Natural killer cell treated with Interleukin-12 subunit alpha and Interleukin-12 subunit beta and Interleukin-15 and Interleukin-18, amount 100 ng/mL, for 72 hours (primary cell): ENCODE measurements at regions not wholly inside any gene's neighbourhood (a gene's known extent, or its start where the extent isn't known, plus 50 kb on each side); places are given as distances from the start of the nearest gene placed in this dataset.
A peak's percentile ranks its signal among the peaks of the same experiment; 100 is the strongest.

Source experiments
- ATAC-seq, 2 donors: fragments of 150-1000 bp; cut with Tn5 transposase in 1 of 2; sonication (Bioruptor Pico), chemical (Tn5 transposase) in 1 of 2; 2 replicates each; pipeline ENCODE4 v1.10.0; 2021
- DNase-seq: peaks from one replicate; pipeline ENCODE4 v3.0.0; 2022; ENCODE audit warnings: low spot score
- H3K27ac Mint-ChIP-seq, 2 donors: 1 replicate in 1 of 2; 2 replicates in 1 of 2; pipeline ENCODE4 v1.8.0; 2022; ENCODE audit warnings: mixed read lengths in 2 of 2, mild to moderate bottlenecking in 1 of 2, moderate library complexity in 1 of 2
- H3K27me3 Mint-ChIP-seq, 2 donors: 1 replicate in 1 of 2; 2 replicates in 1 of 2; pipeline ENCODE4 v1.8.0; 2022; ENCODE audit warnings: mixed read lengths in 2 of 2
- H3K36me3 Mint-ChIP-seq: one replicate; pipeline ENCODE4 v1.8.0; 2022; ENCODE audit warnings: mixed read lengths
- H3K4me1 Mint-ChIP-seq, 2 donors: 1 replicate in 1 of 2; 2 replicates in 1 of 2; pipeline ENCODE4 v1.8.0; 2022; ENCODE audit warnings: low read depth in 2 of 2, mixed read lengths in 2 of 2, mild to moderate bottlenecking in 1 of 2
- H3K4me3 Mint-ChIP-seq: one replicate; pipeline ENCODE4 v1.8.0; 2022; ENCODE audit warnings: mixed read lengths
- H3K9me3 Mint-ChIP-seq: 2 replicates; pipeline ENCODE4 v1.8.0; 2022; ENCODE audit warnings: mixed read lengths

DNA sequence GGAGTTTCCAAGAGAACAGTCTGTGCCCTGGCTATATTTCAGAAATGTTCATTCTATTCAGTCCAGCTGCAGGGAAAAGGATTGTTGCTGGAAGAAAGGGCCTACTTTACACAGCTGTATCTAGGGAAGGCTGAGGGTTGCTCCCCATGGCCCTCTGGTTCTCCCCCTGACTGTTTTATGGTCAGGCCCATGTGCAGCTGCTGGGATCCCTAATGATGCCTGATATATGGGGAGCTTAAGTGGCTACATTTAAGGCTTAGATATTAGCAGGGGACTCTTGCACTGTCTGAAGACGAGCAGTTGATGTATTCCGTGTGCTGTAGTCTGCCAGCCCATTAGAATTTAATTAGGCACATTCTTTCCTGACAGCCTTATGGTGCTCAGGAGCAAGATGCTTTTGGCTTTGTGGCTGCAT is 72.0 kb downstream of the FAM43A start:
- no peaks in the 10 kb centered on the region for H3K36me3 Mint-ChIP-seq
- H3K27me3 Mint-ChIP-seq, result peaks cover 11 to 28% of the 10 kb centered on the region in 2 donors
- no peaks in the 10 kb centered on the region for H3K9me3 Mint-ChIP-seq
- DNase-seq (no peak), ATAC-seq (no peak)
- no peak overlapping the region for H3K27ac Mint-ChIP-seq
- no peaks in the 10 kb centered on the region for H3K4me1 Mint-ChIP-seq
- no peak overlapping the region for H3K4me3 Mint-ChIP-seq

DNA sequence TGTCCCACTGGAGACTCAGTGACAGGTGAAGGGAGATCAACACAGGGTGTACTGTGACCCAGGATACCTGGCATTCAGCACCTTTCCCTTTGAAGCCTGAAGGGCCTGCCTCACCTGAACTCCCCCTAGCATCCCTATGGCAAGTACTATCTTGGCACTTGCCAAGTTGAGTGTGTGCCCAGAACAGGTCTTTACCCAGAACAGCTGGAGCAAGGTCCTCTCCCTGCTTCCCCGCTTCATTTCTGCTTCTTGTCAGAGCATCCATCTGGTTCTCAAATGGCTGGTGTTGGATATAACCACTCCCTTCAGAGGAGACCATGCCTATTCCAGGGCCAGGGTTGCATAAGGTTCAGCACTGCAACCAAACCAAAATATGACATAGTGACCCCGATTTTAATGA is 73.0 kb downstream of the FAM43A start:
- Mint-ChIP-seq H3K9me3 (no peaks in the 10 kb centered on the region), H3K27ac (peak overlapping the region in 1 of 2 donors; percentile 19), H3K36me3 (no peaks in the 10 kb centered on the region), H3K4me1 (no peaks in the 10 kb centered on the region), H3K27me3 (peaks cover 11 to 28% of the 10 kb centered on the region in 2 donors), H3K4me3 (no peak overlapping the region)
- no peak for DNase-seq
- ATAC-seq, result no peak

DNA sequence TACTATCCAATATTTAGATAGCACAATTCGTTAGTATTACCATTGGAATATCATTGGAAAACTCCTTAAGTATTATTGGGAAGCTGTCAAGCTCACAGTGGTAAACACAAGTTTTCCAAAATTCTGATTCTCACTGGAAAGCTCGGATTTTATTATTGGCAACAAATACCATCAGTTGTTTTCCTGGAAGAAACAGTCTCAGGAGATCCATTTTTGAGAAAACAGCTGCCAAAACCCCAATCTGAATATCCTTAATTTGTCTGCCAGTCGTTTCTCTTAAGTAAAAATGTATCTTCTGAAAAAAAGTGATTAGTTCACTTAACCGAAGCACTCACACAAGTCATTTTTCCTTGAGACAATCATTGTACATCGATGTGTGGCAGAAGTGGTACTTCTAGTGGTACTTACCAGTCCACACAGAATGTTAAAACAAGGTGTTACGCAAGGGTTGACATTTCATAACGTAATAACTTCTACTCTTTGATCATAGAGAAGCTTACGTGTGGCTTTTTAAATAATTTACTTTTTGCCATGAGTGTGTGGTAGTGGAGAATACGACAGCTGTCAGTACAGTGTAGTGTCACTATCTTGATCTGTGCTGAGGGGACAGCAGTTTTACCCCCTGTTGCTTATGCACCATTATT is 74.9 kb downstream of the FAM43A start:
- Mint-ChIP-seq H3K27me3 (peaks cover 11 to 28% of the 10 kb centered on the region in 2 donors), H3K9me3 (no peaks in the 10 kb centered on the region), H3K36me3 (no peaks in the 10 kb centered on the region), H3K4me1 (peaks cover 0 to 3% of the 10 kb centered on the region in 2 donors), H3K27ac (peak overlapping the region in 1 of 2 donors; percentile 39), H3K4me3 (no peak overlapping the region)
- DNase-seq (no peak), ATAC-seq (no peak)

GRCh38 chr3:194761384-194761783 is 75.7 kb downstream of the FAM43A start:
- Mint-ChIP-seq H3K9me3 (no peaks in the 10 kb centered on the region), H3K4me3 (no peak overlapping the region), H3K27me3 (peaks cover 11 to 28% of the 10 kb centered on the region in 2 donors), H3K27ac (peak overlapping the region in 1 of 2 donors; percentile 39), H3K4me1 (peaks cover 6 to 7% of the 10 kb centered on the region in 2 donors), H3K36me3 (no peaks in the 10 kb centered on the region)
- DNase-seq, result no peak
- no peak for ATAC-seq

DNA sequence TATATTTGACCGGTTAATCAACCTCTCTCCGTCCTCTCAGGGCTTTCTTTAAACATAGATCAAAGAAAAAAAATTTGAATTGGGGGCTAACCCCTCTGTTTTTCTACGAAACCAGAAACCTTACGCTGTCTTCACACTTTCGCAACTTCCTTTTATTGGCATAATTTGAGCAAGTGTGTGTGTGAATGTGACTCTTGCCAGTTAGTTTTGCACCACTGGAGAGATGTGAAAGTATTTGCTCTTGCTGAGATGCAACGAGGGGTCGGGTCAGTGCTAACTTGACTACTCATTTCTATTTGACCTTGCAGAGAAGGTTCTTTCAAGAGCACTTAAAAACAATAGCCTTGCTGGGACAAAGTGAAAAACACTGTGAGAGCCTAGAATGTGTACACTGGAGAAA is 81.2 kb downstream of the FAM43A start:
- DNase-seq (peak; percentile 76), ATAC-seq (peak; percentile 52 to 61)
- Mint-ChIP-seq H3K4me1 (peaks cover 38% of the 10 kb centered on the region in 2 donors), H3K9me3 (no peaks in the 10 kb centered on the region), H3K4me3 (peak overlapping the region; percentile 83), H3K27ac (peak overlapping the region; percentile 64 to 74), H3K36me3 (no peaks in the 10 kb centered on the region), H3K27me3 (peaks cover 4 to 6% of the 10 kb centered on the region in 2 donors)

- no peak for ATAC-seq
- no peak for DNase-seq
- Mint-ChIP-seq H3K4me1 (peaks cover 38% of the 10 kb centered on the region in 2 donors), H3K9me3 (no peaks in the 10 kb centered on the region), H3K27ac (peak overlapping the region; percentile 64 to 74), H3K27me3 (peaks cover 0 to 6% of the 10 kb centered on the region in 2 donors), H3K4me3 (peak overlapping the region; percentile 83), H3K36me3 (no peaks in the 10 kb centered on the region)
Observed at GRCh38 chr3:194767446-194768207, 81.9 kb downstream of the FAM43A start.

DNA sequence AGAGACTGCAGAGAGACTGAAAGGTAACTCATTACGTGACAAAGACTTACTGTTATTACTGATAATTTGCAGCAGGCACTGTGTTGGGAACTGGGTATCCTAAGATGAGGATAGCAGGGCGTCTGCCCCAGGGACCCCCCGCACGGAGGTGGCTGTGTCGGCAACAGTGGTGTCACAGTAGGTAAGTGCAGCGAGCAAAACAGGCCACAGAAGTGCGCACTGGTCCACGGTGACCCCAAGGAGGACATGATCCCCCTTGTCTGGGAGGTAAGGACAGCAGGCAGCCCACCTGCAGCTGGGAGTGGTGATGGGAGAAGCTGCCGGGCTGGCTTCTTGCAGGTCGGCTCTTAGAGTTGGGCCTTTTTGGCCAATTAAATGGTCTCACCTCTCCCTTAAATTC is 82.9 kb downstream of the FAM43A start:
- no peak for DNase-seq
- Mint-ChIP-seq H3K9me3 (no peaks in the 10 kb centered on the region), H3K36me3 (no peaks in the 10 kb centered on the region), H3K27ac (peak overlapping the region; percentile 48 to 74), H3K4me3 (peak overlapping the region; percentile 84), H3K27me3 (peaks cover 8 to 12% of the 10 kb centered on the region in 2 donors), H3K4me1 (peaks cover 38% of the 10 kb centered on the region in 2 donors)
- ATAC-seq, result no peak

- H3K4me1 Mint-ChIP-seq, result peaks cover 38% of the 10 kb centered on the region in 2 donors
- peak overlapping the region; percentile 48 to 74 for H3K27ac Mint-ChIP-seq
- peak overlapping the region; percentile 84 for H3K4me3 Mint-ChIP-seq
- DNase-seq (peak; percentile 90), ATAC-seq (peak; percentile 99)
- peaks cover 11 to 13% of the 10 kb centered on the region in 2 donors for H3K27me3 Mint-ChIP-seq
- no peaks in the 10 kb centered on the region for H3K9me3 Mint-ChIP-seq
- no peaks in the 10 kb centered on the region for H3K36me3 Mint-ChIP-seq
Observed at GRCh38 chr3:194769020-194769643, 83.4 kb downstream of the FAM43A start.

DNA sequence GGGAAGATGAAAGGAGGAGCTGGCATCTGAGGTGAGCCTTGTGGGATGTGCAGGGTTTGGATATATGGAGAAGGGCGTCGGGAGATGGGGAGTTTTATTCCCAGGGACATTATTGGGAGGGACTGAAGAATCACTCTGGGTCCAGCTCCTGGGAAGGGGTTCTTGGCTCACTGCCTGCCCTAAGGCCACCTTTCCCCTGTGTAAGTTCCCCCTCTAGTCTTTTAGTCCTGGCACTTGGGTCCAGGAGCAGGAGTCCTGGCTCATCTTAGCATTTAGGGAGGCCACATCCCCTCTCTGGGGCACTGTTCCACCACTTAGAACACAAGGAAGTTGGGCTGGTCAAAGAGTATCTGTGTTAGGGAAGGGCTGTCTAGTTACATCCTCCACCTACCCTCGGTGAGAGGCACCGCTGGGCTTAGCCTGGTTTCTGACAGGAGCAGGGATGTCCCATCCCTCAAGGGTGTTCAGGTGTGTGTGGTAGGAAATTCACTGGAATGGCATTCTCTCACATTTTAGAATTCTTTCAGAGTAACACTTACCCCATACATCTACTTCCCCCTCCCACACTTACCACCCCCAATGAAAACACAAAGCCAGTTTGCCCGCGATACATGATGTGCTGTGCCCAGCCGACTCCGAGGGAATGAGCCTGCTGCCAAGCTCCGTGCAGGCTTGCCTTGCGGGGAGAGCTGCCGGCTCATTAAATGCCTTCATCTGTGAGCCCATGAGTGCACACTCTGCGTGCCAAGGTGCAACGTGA is 86.7 kb downstream of the FAM43A start:
- no peak overlapping the region for H3K27ac Mint-ChIP-seq
- H3K36me3 Mint-ChIP-seq, result no peaks in the 10 kb centered on the region
- H3K27me3 Mint-ChIP-seq, result peaks cover 28 to 31% of the 10 kb centered on the region in 2 donors
- no peak for DNase-seq
- no peak overlapping the region for H3K4me3 Mint-ChIP-seq
- no peak for ATAC-seq
- no peaks in the 10 kb centered on the region for H3K9me3 Mint-ChIP-seq
- peaks cover 23 to 24% of the 10 kb centered on the region in 2 donors for H3K4me1 Mint-ChIP-seq

- DNase-seq, result no peak
- Mint-ChIP-seq H3K27ac (no peak overlapping the region), H3K4me3 (no peak overlapping the region), H3K4me1 (peaks cover 16% of the 10 kb centered on the region in 2 donors), H3K27me3 (peaks cover 30 to 31% of the 10 kb centered on the region in 2 donors), H3K9me3 (no peaks in the 10 kb centered on the region), H3K36me3 (no peaks in the 10 kb centered on the region)
- ATAC-seq, result no peak
Observed at GRCh38 chr3:194773216-194773615, 87.5 kb downstream of the FAM43A start.

- peaks cover 34 to 38% of the 10 kb centered on the region in 2 donors for H3K27me3 Mint-ChIP-seq
- no peaks in the 10 kb centered on the region for H3K36me3 Mint-ChIP-seq
- ATAC-seq, result no peak
- no peaks in the 10 kb centered on the region for H3K9me3 Mint-ChIP-seq
- H3K4me1 Mint-ChIP-seq, result peaks cover 9 to 10% of the 10 kb centered on the region in 2 donors
- H3K4me3 Mint-ChIP-seq, result no peak overlapping the region
- DNase-seq, result no peak
- H3K27ac Mint-ChIP-seq, result no peak overlapping the region
Observed at GRCh38 chr3:194773771-194774455, 88.2 kb downstream of the FAM43A start.

- Mint-ChIP-seq H3K4me1 (peaks cover 0 to 5% of the 10 kb centered on the region in 2 donors), H3K27me3 (peaks cover 40 to 43% of the 10 kb centered on the region in 2 donors), H3K4me3 (no peak overlapping the region), H3K36me3 (no peaks in the 10 kb centered on the region), H3K9me3 (no peaks in the 10 kb centered on the region), H3K27ac (no peak overlapping the region)
- ATAC-seq (no peak), DNase-seq (no peak)
Observed at GRCh38 chr3:194775266-194775665, 89.6 kb downstream of the FAM43A start.

DNA sequence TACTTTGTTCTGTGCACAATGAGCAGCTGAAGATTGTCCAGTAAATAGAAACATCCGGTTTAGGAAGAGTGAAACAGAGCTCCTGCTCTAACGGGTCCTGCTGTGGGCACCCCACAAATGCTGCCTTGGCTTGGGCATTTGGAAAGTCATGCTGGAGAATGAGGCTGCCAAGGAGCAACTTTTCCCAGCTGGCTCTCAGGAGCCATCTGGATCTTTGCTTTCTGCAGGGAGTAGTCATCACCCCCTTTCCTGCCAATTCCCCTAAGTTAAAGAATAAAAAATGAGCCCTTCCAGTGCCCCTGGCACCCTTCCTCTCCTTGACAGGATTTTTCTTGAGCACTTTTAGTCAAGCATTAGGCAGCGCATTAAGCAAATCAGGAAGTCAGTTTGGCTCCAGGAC is 90.0 kb downstream of the FAM43A start:
- ATAC-seq (no peak), DNase-seq (no peak)
- Mint-ChIP-seq H3K27me3 (peaks cover 40 to 43% of the 10 kb centered on the region in 2 donors), H3K9me3 (no peaks in the 10 kb centered on the region), H3K27ac (no peak overlapping the region), H3K4me1 (peaks cover 0 to 5% of the 10 kb centered on the region in 2 donors), H3K36me3 (no peaks in the 10 kb centered on the region), H3K4me3 (no peak overlapping the region)
